ENCODE measurements at regions not wholly inside any gene's neighbourhood (a gene's known extent, or its start where the extent isn't known, plus 50 kb on each side); places are given as distances from the start of the nearest gene placed in this dataset.

GRCh38 chr17:77470800-77471733 is 330.3 kb downstream of the SEC14L1 start:
- Mint-ChIP-seq H3K27ac (peak overlapping the region; percentile 95), H3K9me3 (no peaks in the 10 kb centered on the region; the same call in 1 of the 2 replicates), H3K27me3 (ENCODE audit: low read depth) (no peaks in the 10 kb centered on the region), H3K4me3 (peak overlapping the region; percentile 45), H3K4me1 (peaks cover 94% of the 10 kb centered on the region), H3K36me3 (peaks cover 24% of the 10 kb centered on the region)
- ChIA-PET POLR2A (no interaction called here), CTCF (interaction anchor here (0.8 to 3.2 kb wide), 5 partner anchors 23 to 57 kb away, joined by 3 to 51 read pairs (median 3); no protein-coding TSS in a partner anchor)
- ATAC-seq (peak; percentile 40), DNase-seq (ENCODE audit: low spot score) (peak; percentile 67)
- no peak for TF ChIP-seq AR (CRISPR knock-in tag; IDR thresholded peaks at IDR 0.05)
- TF ChIP-seq NR1H2 (CRISPR knock-in tag; IDR thresholded peaks at IDR 0.05) = no peak
- TF ChIP-seq ZNF138 (CRISPR knock-in tag; conservative IDR thresholded peaks at IDR 0.05) = no peak
- TF ChIP-seq SMAD3 (CRISPR knock-in tag; IDR thresholded peaks at IDR 0.05; ENCODE audit: borderline replicate concordance) = no peak
- TF ChIP-seq USF2 (CRISPR knock-in tag; IDR thresholded peaks at IDR 0.05) = no peak
- peak; percentile 47; the same call in 1 of the 2 replicates for TF ChIP-seq TEAD1 (CRISPR knock-in tag; IDR thresholded peaks at IDR 0.05)
- no peak for TF ChIP-seq AFF4 (CRISPR knock-in tag; IDR thresholded peaks at IDR 0.05; ENCODE audit: borderline replicate concordance)
- no peak for TF ChIP-seq E2F5 (CRISPR knock-in tag; IDR thresholded peaks at IDR 0.05)
- TF ChIP-seq E2F4 (CRISPR knock-in tag; IDR thresholded peaks at IDR 0.05; ENCODE audit: borderline replicate concordance, low read depth) = no peak
- 0 out of 2 replicates have a peak, but pooled peaks have one; percentile 25 for TF ChIP-seq ZNF232 (CRISPR knock-in tag; IDR thresholded peaks at IDR 0.05)
- TF ChIP-seq ATF3 (CRISPR knock-in tag; conservative IDR thresholded peaks at IDR 0.05) = no peak
- TF ChIP-seq TEAD4 (CRISPR knock-in tag; IDR thresholded peaks at IDR 0.05) = peak; percentile 76; the same call in 1 of the 2 replicates
- TF ChIP-seq ZNF263 (CRISPR knock-in tag; IDR thresholded peaks at IDR 0.05; ENCODE audit: low read depth) = no peak
- TF ChIP-seq SMAD4 (CRISPR knock-in tag; IDR thresholded peaks at IDR 0.05) = no peak
- TF ChIP-seq ZMAT4 (CRISPR knock-in tag; IDR thresholded peaks at IDR 0.05) = no peak
- no peak for TF ChIP-seq ARID4B (CRISPR knock-in tag; IDR thresholded peaks at IDR 0.05; ENCODE audit: borderline replicate concordance)
- TF ChIP-seq ZNF671 (CRISPR knock-in tag; IDR thresholded peaks at IDR 0.05) = no peak
- no peak for TF ChIP-seq CREM (CRISPR knock-in tag; IDR thresholded peaks at IDR 0.05)
- TF ChIP-seq TP53 (CRISPR knock-in tag; IDR thresholded peaks at IDR 0.05) = no peak

Measured in WTC11 (cell line).